Transverse colon (tissue), 4 donors: ENCODE measurements at regions not wholly inside any gene's neighbourhood (a gene's known extent, or its start where the extent isn't known, plus 50 kb on each side); places are given as distances from the start of the nearest gene placed in this dataset.
"Not testable (repeated sequence)": the region's sequence is repeated elsewhere in the genome, so short reads cannot be mapped to it uniquely, and the experiment has no call there.

Source experiments
- CTCF ChIP-seq, 5 experiments: fragments of 200-600 bp in 3 of 5; fragments of 450-650 bp in 2 of 5; sonication (generic) in 3 of 5; IDR thresholded peaks; 1 replicate in 2 of 5; 2 replicates in 3 of 5; pipeline ENCODE4 v1.5.1; 2016 to 2017; ENCODE audit warnings: antibody characterized with exemption in 5 of 5, inconsistent platforms in 3 of 5, mild to moderate bottlenecking in 2 of 5, moderate library complexity in 1 of 5
- POLR2A ChIP-seq: fragments of 450-650 bp; IDR thresholded peaks from one replicate; pipeline ENCODE4 v1.6.1; 2016; ENCODE audit warnings: antibody characterized with exemption, mild to moderate bottlenecking, moderate library complexity
- POLR2AphosphoS5 ChIP-seq, 3 donors: sonication (generic); formaldehyde crosslinking; IDR thresholded peaks; one replicate each; pipeline ENCODE4 v1.6.1; 2016; ENCODE audit warnings: antibody characterized with exemption in 3 of 3

GRCh38 chr14:97135847-97136246, 338.7 kb downstream of the VRK1 start:
- not testable (repeated sequence) for TF ChIP-seq CTCF (IDR thresholded peaks at IDR 0.05); POLR2AphosphoS5 (IDR thresholded peaks at IDR 0.05); POLR2A
